ENCODE measurements at regions not wholly inside any gene's neighbourhood (a gene's known extent, or its start where the extent isn't known, plus 50 kb on each side); places are given as distances from the start of the nearest gene placed in this dataset.

DNA sequence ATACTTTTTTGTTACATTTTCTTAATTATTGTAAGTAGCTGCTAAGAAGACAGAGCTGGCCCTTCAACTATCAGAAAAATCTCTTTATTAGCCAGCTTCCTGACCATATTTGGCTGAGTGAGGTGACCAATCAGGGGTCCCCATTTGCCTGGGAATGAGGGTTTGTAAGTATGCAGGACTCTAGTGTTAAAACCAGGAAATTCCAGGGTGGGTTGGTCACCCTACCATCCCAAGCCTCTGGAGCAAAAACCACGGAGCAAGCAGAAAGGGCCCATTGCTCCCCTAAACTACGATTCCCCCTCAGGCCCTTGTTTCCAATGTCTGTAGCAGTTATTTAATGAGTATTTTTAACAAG is 165.6 kb upstream of the NCKAP5 start:
- Histone ChIP-seq H3K27ac (no peak overlapping the region), H3K36me3 (no peaks in the 10 kb centered on the region), H3K4me3 (no peak overlapping the region), H3K4me1 (no peaks in the 10 kb centered on the region), H3K9me3 (no peaks in the 10 kb centered on the region), H3K27me3 (no peaks in the 10 kb centered on the region)
- TF ChIP-seq, protein P1, sequence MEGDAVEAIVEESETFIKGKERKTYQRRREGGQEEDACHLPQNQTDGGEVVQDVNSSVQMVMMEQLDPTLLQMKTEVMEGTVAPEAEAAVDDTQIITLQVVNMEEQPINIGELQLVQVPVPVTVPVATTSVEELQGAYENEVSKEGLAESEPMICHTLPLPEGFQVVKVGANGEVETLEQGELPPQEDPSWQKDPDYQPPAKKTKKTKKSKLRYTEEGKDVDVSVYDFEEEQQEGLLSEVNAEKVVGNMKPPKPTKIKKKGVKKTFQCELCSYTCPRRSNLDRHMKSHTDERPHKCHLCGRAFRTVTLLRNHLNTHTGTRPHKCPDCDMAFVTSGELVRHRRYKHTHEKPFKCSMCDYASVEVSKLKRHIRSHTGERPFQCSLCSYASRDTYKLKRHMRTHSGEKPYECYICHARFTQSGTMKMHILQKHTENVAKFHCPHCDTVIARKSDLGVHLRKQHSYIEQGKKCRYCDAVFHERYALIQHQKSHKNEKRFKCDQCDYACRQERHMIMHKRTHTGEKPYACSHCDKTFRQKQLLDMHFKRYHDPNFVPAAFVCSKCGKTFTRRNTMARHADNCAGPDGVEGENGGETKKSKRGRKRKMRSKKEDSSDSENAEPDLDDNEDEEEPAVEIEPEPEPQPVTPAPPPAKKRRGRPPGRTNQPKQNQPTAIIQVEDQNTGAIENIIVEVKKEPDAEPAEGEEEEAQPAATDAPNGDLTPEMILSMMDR (IDR thresholded peaks at IDR 0.05), result no peak
- ATAC-seq (no peak), DNase-seq (no peak)
- intact Hi-C loops (cut with DNase I), result no loop called here

- Histone ChIP-seq H3K36me3 (no peaks in the 10 kb centered on the region), H3K27me3 (no peaks in the 10 kb centered on the region), H3K9me3 (no peaks in the 10 kb centered on the region), H3K4me3 (no peak overlapping the region), H3K27ac (no peak overlapping the region), H3K4me1 (no peaks in the 10 kb centered on the region)
- intact Hi-C loops (cut with DNase I), result no loop called here
- DNase-seq (no peak), ATAC-seq (no peak)
- TF ChIP-seq, protein P1 (IDR thresholded peaks at IDR 0.05), result no peak
Observed at GRCh38 chr2:133734716-133735495, 166.6 kb upstream of the NCKAP5 start.

DNA sequence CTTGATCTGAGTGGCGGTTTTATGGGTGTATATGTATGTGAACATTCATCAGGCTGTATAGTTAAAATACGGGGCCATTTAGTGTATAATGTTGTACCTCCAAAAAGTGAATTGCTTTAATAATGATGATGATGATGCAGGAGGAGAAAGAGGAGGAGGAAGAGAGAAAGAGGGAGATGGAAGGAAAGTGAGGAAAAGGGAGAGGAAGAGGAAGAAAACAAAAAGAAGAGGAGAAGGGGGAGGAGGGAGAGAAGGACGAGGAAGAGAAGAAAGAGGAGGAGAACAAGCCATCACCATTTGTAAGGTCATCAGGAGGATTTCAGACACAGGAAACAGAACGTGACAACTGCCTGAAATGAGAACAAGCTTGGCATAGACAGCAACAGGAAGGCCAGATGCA is 168.4 kb upstream of the NCKAP5 start:
- DNase-seq, result no peak
- H3K27ac ChIP-seq, result no peak overlapping the region
- no peaks in the 10 kb centered on the region for H3K4me1 ChIP-seq
- TF ChIP-seq, protein P1 (IDR thresholded peaks at IDR 0.05), result no peak
- no peak overlapping the region for H3K4me3 ChIP-seq
- no peaks in the 10 kb centered on the region for H3K9me3 ChIP-seq
- intact Hi-C loops (cut with DNase I), result no loop called here
- H3K27me3 ChIP-seq, result no peaks in the 10 kb centered on the region
- no peak for ATAC-seq
- no peaks in the 10 kb centered on the region for H3K36me3 ChIP-seq

DNA sequence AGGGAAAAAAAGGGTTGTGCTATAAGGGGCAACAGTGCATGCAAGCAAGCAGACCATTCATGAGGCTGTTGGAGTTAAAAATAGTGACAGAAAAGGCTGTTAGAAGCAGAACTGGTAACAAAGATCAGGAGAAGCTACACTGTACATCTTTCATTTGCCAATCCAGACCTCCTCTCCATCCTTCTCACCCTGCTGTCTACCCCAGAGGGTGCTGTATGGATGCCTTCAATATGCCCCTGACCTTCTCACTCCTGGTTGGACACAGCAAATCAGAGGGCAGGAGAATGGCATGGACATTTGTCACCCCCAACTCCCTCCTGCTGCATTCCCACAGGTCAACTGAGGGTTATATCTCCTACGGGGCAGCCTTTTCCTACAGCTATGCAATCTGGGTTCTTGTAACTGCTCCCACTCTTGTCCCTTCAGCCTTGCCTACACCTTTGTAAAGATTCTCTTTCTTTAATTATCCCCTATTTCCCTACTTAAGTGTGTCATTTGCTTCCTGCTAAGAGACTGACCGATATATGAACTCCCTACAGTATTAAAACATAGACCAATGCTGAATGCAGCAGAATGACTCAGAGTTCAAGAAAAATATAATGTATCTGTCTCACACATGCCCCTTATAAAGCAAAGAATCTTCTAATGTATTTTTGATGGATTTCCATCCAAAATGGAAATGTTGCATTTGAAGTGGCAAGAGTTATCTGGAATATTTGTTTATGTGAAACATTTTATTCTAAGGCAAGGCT is 169.2 kb upstream of the NCKAP5 start:
- no peaks in the 10 kb centered on the region for H3K4me1 ChIP-seq
- no peaks in the 10 kb centered on the region for H3K27me3 ChIP-seq
- no peak overlapping the region for H3K4me3 ChIP-seq
- no peaks in the 10 kb centered on the region for H3K36me3 ChIP-seq
- ATAC-seq (no peak), DNase-seq (no peak)
- no peak overlapping the region for H3K27ac ChIP-seq
- intact Hi-C loops (cut with DNase I), result no loop called here
- H3K9me3 ChIP-seq, result no peaks in the 10 kb centered on the region
- TF ChIP-seq, protein P1 (IDR thresholded peaks at IDR 0.05), result no peak

DNA sequence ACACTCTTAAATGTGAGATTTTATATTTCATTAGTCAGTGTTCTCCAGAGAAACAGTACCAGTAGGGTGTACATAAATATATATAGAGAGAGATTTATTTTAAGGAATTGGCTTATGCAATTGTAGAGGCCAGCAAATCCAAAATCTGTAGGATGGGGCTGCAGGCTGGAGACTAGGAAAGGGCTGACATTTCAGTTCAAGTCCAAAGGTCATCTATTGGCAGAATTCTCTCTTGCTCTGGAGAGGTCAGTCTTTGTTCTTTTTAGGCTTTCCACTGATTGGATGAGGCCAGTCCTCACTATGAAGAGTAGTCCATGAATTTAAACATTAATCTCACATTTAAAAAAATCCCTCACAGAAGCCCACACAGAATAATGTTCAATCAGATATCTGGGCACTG is 170.8 kb upstream of the NCKAP5 start:
- Histone ChIP-seq H3K27me3 (no peaks in the 10 kb centered on the region), H3K36me3 (no peaks in the 10 kb centered on the region), H3K4me1 (no peaks in the 10 kb centered on the region), H3K4me3 (no peak overlapping the region), H3K9me3 (no peaks in the 10 kb centered on the region), H3K27ac (no peak overlapping the region)
- ATAC-seq (no peak), DNase-seq (no peak)
- TF ChIP-seq, protein P1 (IDR thresholded peaks at IDR 0.05), result no peak
- intact Hi-C loops (cut with DNase I), result no loop called here
